Type B pancreatic cell (in vitro differentiated cells): ENCODE measurements at regions not wholly inside any gene's neighbourhood (a gene's known extent, or its start where the extent isn't known, plus 50 kb on each side); places are given as distances from the start of the nearest gene placed in this dataset.

ENCODE experiments used
- DNase-seq: peaks from one replicate; pipeline ENCODE4 v3.0.0; 2021; ENCODE audit warnings: mixed read lengths; ENCODE audit not compliant: unreplicated experiment; ENCODE audit errors: extremely low spot score
- H3K27ac Mint-ChIP-seq: 2 replicates; pipeline ENCODE4 v1.8.0; 2021; ENCODE audit warnings: mild to moderate bottlenecking, mixed read lengths
- H3K27me3 Mint-ChIP-seq: 2 replicates; pipeline ENCODE4 v1.8.0; 2021; ENCODE audit warnings: mixed read lengths
- H3K36me3 Mint-ChIP-seq: 2 replicates; pipeline ENCODE4 v1.8.0; 2021; ENCODE audit warnings: mixed read lengths
- H3K4me1 Mint-ChIP-seq: one replicate; pipeline ENCODE4 v1.8.0; 2021; ENCODE audit warnings: mixed read lengths; ENCODE audit not compliant: unreplicated experiment
- H3K4me3 Mint-ChIP-seq: 2 replicates; pipeline ENCODE4 v1.8.0; 2021; ENCODE audit warnings: mild to moderate bottlenecking, mixed read lengths
- H3K9me3 Mint-ChIP-seq: 2 replicates; pipeline ENCODE4 v1.8.0; 2021; ENCODE audit warnings: mixed read lengths
- CTCF ChIP-seq: fragments of 200-600 bp; sonication (generic); conservative IDR thresholded peaks from 2 replicates; pipeline ENCODE4 v1.5.0; 2021; ENCODE audit warnings: antibody characterized with exemption, mild to moderate bottlenecking

GRCh38 chr1:193308438-193308837, 122.0 kb upstream of the B3GALT2 start:
- no peaks in the 10 kb centered on the region for H3K36me3 Mint-ChIP-seq
- no peak for DNase-seq
- no peaks in the 10 kb centered on the region for H3K9me3 Mint-ChIP-seq
- H3K27me3 Mint-ChIP-seq, result no peaks in the 10 kb centered on the region
- no peak for TF ChIP-seq CTCF
- no peak overlapping the region for H3K4me3 Mint-ChIP-seq
- H3K4me1 Mint-ChIP-seq, result peaks cover 9% of the 10 kb centered on the region
- peak overlapping the region; percentile 0 for H3K27ac Mint-ChIP-seq

- no peaks in the 10 kb centered on the region for H3K9me3 Mint-ChIP-seq
- TF ChIP-seq CTCF, result no peak
- H3K4me3 Mint-ChIP-seq, result no peak overlapping the region
- H3K27me3 Mint-ChIP-seq, result no peaks in the 10 kb centered on the region
- no peak for DNase-seq
- peaks cover 8% of the 10 kb centered on the region for H3K4me1 Mint-ChIP-seq
- peak overlapping the region; percentile 53 for H3K27ac Mint-ChIP-seq
- no peaks in the 10 kb centered on the region for H3K36me3 Mint-ChIP-seq
These were observed 120.0 kb upstream of the B3GALT2 start for GRCh38 chr1:193306430-193306829.
